ENCODE measurements at regions not wholly inside any gene's neighbourhood (a gene's known extent, or its start where the extent isn't known, plus 50 kb on each side); places are given as distances from the start of the nearest gene placed in this dataset.

DNA sequence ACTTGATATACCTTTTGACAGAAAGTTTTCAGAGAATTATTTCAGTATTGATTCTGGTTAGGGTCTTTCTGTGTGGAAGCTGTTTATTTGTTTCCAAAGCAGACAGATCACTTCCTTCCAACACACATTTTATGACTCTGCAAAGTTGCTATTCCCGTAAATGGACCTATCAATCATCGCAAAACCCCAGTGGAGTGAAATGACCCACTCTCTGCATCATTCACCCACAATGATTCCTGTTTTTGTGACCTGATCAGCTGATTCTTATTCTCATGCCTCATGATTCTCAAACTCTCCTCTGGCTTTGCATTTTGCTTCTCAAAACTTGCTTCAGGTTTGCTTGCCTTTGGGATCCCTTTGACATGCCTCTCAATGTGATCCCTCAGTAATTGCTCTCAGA, 453.7 kb downstream of the PCDH17 start:
- Mint-ChIP-seq H3K27me3 (no peaks in the 10 kb centered on the region), H3K27ac (no peak overlapping the region), H3K9me3 (peaks cover 4% of the 10 kb centered on the region), H3K4me3 (no peak overlapping the region), H3K36me3 (ENCODE audit: low read depth) (no peaks in the 10 kb centered on the region), H3K4me1 (ENCODE audit: low read depth) (no peaks in the 10 kb centered on the region)
- Histone ChIP-seq H3K4me3 (ENCODE audit: low read length) (no peak overlapping the region), H3K27me3 (ENCODE audit: control insufficient read depth in 1 of 2, insufficient read depth in 2 of 2, low read length in 2 of 2) (no peaks in the 10 kb centered on the region), H3K4me1 (ENCODE audit: insufficient read depth, low read length) (no peaks in the 10 kb centered on the region), H3K27ac (ENCODE audit: low read depth in 1 of 2, low read length in 2 of 2) (no peak overlapping the region), H3K36me3 (ENCODE audit: insufficient read depth, low read length) (no peaks in the 10 kb centered on the region), H3K9me3 (ENCODE audit: control insufficient read depth in 1 of 2, insufficient read depth in 1 of 2, low read length in 2 of 2) (peaks cover 0 to 5% of the 10 kb centered on the region in 2 experiments)
- ChIA-PET POLR2A (no interaction called here), CTCF (no interaction called here)
- no peak for ATAC-seq (ENCODE audit: poor library complexity)
- TF ChIP-seq, protein P1, sequence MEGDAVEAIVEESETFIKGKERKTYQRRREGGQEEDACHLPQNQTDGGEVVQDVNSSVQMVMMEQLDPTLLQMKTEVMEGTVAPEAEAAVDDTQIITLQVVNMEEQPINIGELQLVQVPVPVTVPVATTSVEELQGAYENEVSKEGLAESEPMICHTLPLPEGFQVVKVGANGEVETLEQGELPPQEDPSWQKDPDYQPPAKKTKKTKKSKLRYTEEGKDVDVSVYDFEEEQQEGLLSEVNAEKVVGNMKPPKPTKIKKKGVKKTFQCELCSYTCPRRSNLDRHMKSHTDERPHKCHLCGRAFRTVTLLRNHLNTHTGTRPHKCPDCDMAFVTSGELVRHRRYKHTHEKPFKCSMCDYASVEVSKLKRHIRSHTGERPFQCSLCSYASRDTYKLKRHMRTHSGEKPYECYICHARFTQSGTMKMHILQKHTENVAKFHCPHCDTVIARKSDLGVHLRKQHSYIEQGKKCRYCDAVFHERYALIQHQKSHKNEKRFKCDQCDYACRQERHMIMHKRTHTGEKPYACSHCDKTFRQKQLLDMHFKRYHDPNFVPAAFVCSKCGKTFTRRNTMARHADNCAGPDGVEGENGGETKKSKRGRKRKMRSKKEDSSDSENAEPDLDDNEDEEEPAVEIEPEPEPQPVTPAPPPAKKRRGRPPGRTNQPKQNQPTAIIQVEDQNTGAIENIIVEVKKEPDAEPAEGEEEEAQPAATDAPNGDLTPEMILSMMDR (IDR thresholded peaks at IDR 0.05), result no peak
- intact Hi-C loops (cut with DNase I, micrococcal nuclease), result no loop called here
- DNase-seq, result no peak

DNA sequence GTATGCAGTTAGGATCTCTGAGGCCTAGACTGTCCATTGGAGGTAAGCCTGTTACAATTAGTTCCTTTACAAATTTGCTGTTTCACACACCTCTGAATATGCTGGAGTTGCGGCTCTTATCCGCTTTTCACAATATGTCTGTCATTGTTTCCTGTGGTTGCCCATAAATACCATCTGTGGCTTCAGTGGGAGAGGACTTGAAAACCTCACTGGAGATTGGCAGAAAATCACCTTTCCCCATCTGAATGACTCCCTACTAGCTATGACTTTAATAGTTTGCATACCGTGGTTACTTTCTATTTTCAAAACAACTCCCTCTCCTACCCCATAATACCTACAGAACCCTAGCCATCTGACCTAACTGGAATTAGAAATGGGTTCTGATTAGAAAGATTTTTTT, 454.3 kb downstream of the PCDH17 start:
- Mint-ChIP-seq H3K9me3 (peaks cover 4% of the 10 kb centered on the region), H3K27me3 (no peaks in the 10 kb centered on the region), H3K4me1 (ENCODE audit: low read depth) (no peaks in the 10 kb centered on the region), H3K27ac (no peak overlapping the region), H3K4me3 (no peak overlapping the region), H3K36me3 (ENCODE audit: low read depth) (no peaks in the 10 kb centered on the region)
- no peak for DNase-seq
- TF ChIP-seq, protein P1 (IDR thresholded peaks at IDR 0.05), result no peak
- Histone ChIP-seq H3K36me3 (ENCODE audit: insufficient read depth, low read length) (no peaks in the 10 kb centered on the region), H3K4me3 (ENCODE audit: low read length) (no peak overlapping the region), H3K27ac (ENCODE audit: low read depth in 1 of 2, low read length in 2 of 2) (no peak overlapping the region), H3K9me3 (ENCODE audit: control insufficient read depth in 1 of 2, insufficient read depth in 1 of 2, low read length in 2 of 2) (peaks cover 0 to 5% of the 10 kb centered on the region in 2 experiments), H3K27me3 (ENCODE audit: control insufficient read depth in 1 of 2, insufficient read depth in 2 of 2, low read length in 2 of 2) (no peaks in the 10 kb centered on the region), H3K4me1 (ENCODE audit: insufficient read depth, low read length) (no peaks in the 10 kb centered on the region)
- ATAC-seq (ENCODE audit: poor library complexity), result no peak
- intact Hi-C loops (cut with DNase I, micrococcal nuclease), result no loop called here
- ChIA-PET CTCF (no interaction called here), POLR2A (no interaction called here)

DNA sequence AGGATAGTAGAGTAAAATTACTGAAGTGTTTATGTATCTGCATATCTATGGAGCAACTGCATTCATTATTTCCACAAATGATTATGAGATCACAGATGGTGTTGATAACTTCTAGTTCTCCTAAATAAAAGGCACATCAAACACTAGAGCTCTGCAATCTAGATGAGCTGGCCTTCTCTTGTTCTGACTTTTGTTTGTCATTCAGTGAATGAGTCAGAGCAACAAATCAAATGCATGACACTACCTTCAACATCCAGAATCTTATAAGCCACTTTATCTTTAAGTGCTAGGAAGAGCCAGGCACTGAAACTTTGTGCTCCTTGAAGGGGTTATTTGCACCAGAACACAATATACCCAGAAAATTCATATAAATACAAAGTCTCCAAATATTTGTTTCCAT, 456.0 kb downstream of the PCDH17 start:
- Mint-ChIP-seq H3K9me3 (peaks cover 2% of the 10 kb centered on the region), H3K36me3 (ENCODE audit: low read depth) (no peaks in the 10 kb centered on the region), H3K4me3 (no peak overlapping the region), H3K27me3 (no peaks in the 10 kb centered on the region), H3K4me1 (ENCODE audit: low read depth) (no peaks in the 10 kb centered on the region), H3K27ac (no peak overlapping the region)
- H3K9me3 ChIP-seq (ENCODE audit: control insufficient read depth in 1 of 2, insufficient read depth in 1 of 2, low read length in 2 of 2), result peaks cover 0 to 5% of the 10 kb centered on the region in 2 experiments
- intact Hi-C loops (cut with DNase I, micrococcal nuclease), result no loop called here
- DNase-seq (no peak), ATAC-seq (ENCODE audit: poor library complexity) (no peak)
- ChIA-PET CTCF (no interaction called here), POLR2A (no interaction called here)
- no peak overlapping the region for H3K27ac ChIP-seq (ENCODE audit: low read depth in 1 of 2, low read length in 2 of 2)
- no peaks in the 10 kb centered on the region for H3K36me3 ChIP-seq (ENCODE audit: insufficient read depth, low read length)
- no peaks in the 10 kb centered on the region for H3K4me1 ChIP-seq (ENCODE audit: insufficient read depth, low read length)
- TF ChIP-seq, protein P1 (IDR thresholded peaks at IDR 0.05), result no peak
- no peak overlapping the region for H3K4me3 ChIP-seq (ENCODE audit: low read length)
- no peaks in the 10 kb centered on the region for H3K27me3 ChIP-seq (ENCODE audit: control insufficient read depth in 1 of 2, insufficient read depth in 2 of 2, low read length in 2 of 2)

Measured in CD4-positive, alpha-beta T cell (primary cell).